ENCODE measurements at regions not wholly inside any gene's neighbourhood (a gene's known extent, or its start where the extent isn't known, plus 50 kb on each side); places are given as distances from the start of the nearest gene placed in this dataset.

- no peak for TF ChIP-seq CTCF (IDR thresholded peaks at IDR 0.05; ENCODE audit: poor library complexity)
- TF ChIP-seq EZH2 (IDR thresholded peaks at IDR 0.05; ENCODE audit: borderline replicate concordance): no peak
Observed at GRCh38 chr16:65429504-65430181, 307.8 kb upstream of the CDH11 start.
